ENCODE measurements at regions not wholly inside any gene's neighbourhood (a gene's known extent, or its start where the extent isn't known, plus 50 kb on each side); places are given as distances from the start of the nearest gene placed in this dataset.

DNA sequence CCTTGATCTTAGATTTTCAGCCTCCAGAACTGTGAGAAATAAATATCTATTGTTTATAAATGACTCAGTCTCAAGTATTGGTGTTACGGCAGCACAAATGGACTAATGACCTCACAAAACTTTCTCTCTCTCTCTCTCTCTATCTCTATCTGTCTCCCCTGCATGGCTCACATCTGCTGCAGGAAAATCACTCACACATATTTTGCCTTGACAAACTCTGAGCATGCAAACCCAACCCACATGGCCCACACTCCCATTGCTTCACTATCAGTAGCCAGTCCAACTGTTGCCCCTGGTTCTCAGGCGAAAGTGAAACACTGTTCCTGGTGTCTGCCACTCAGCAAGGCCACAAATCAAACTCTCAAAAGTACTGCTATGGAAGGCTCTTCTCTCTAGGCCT, 66.4 kb upstream of the PIK3R1 start:
- Histone ChIP-seq H3K9me2 (ENCODE audit: insufficient read depth) (no peaks in the 10 kb centered on the region), H3K36me3 (ENCODE audit: control insufficient read depth in 1 of 2, insufficient read depth in 2 of 2, low read length in 2 of 2) (no peaks in the 10 kb centered on the region), H2AFZ (ENCODE audit: low read depth, low read length, poor library complexity, severe bottlenecking) (no peak overlapping the region), H3K4me2 (ENCODE audit: low read length) (no peak overlapping the region), H3K9ac (ENCODE audit: low read length) (no peak overlapping the region), H3K27me3 (ENCODE audit: insufficient read depth, low read length) (no peaks in the 10 kb centered on the region), H3K4me1 (ENCODE audit: control insufficient read depth in 1 of 2, insufficient read depth in 2 of 2, low read length in 2 of 2) (no peaks in the 10 kb centered on the region), H3K79me2 (ENCODE audit: insufficient read depth, low read length) (no peaks in the 10 kb centered on the region), H4K20me1 (ENCODE audit: insufficient read depth) (no peaks in the 10 kb centered on the region), H3K9me3 (ENCODE audit: control insufficient read depth in 1 of 2, insufficient read depth in 1 of 2, low read depth in 1 of 2, low read length in 2 of 2) (no peaks in the 10 kb centered on the region), H3K4me3 (replicated peaks in 1 of 2; ENCODE audit: low read depth in 1 of 2, low read length in 2 of 2) (no peak overlapping the region), H3K27ac (ENCODE audit: low read depth, low read length) (no peak overlapping the region)
- ChIA-PET POLR2A (no interaction called here), RAD21 (ENCODE audit: low non-redundant PET in 1 of 2, low total read pairs in 2 of 2, uncharacterized antibody in 2 of 2, unreplicated experiment in 2 of 2) (no interaction called here), CTCF (no interaction called here)
- no TSS peak for BruUV-seq (replicated peaks)
- intact Hi-C loops (cut with micrococcal nuclease) = no loop called here
- TF ChIP-seq ELF1 (IDR thresholded peaks at IDR 0.05; ENCODE audit: borderline replicate concordance, low read depth) (no peak), SIN3A (IDR thresholded peaks at IDR 0.05; ENCODE audit: low read depth) (no peak), JUND (IDR thresholded peaks at IDR 0.05) (no peak), SP1 (IDR thresholded peaks at IDR 0.05; ENCODE audit: low read depth) (no peak), POLR2AphosphoS5 (IDR thresholded peaks at IDR 0.05; ENCODE audit: low read depth, low read length) (no peak), CEBPB (IDR thresholded peaks at IDR 0.05; ENCODE audit: low read depth) (no peak), ZFX (IDR thresholded peaks at IDR 0.05) (no peak), YY1 (IDR thresholded peaks at IDR 0.05; ENCODE audit: extremely low read depth, insufficient replicate concordance, low read depth, low read length) (no peak), TCF7L2 (IDR thresholded peaks at IDR 0.05; ENCODE audit: borderline replicate concordance, extremely low read depth, insufficient read depth, insufficient read length) (no peak), CBX3 (IDR thresholded peaks at IDR 0.05; ENCODE audit: low read depth) (no peak), EZH2 (IDR thresholded peaks at IDR 0.05) (no peak)
- TF ChIP-seq, protein P1, sequence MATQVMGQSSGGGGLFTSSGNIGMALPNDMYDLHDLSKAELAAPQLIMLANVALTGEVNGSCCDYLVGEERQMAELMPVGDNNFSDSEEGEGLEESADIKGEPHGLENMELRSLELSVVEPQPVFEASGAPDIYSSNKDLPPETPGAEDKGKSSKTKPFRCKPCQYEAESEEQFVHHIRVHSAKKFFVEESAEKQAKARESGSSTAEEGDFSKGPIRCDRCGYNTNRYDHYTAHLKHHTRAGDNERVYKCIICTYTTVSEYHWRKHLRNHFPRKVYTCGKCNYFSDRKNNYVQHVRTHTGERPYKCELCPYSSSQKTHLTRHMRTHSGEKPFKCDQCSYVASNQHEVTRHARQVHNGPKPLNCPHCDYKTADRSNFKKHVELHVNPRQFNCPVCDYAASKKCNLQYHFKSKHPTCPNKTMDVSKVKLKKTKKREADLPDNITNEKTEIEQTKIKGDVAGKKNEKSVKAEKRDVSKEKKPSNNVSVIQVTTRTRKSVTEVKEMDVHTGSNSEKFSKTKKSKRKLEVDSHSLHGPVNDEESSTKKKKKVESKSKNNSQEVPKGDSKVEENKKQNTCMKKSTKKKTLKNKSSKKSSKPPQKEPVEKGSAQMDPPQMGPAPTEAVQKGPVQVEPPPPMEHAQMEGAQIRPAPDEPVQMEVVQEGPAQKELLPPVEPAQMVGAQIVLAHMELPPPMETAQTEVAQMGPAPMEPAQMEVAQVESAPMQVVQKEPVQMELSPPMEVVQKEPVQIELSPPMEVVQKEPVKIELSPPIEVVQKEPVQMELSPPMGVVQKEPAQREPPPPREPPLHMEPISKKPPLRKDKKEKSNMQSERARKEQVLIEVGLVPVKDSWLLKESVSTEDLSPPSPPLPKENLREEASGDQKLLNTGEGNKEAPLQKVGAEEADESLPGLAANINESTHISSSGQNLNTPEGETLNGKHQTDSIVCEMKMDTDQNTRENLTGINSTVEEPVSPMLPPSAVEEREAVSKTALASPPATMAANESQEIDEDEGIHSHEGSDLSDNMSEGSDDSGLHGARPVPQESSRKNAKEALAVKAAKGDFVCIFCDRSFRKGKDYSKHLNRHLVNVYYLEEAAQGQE (IDR thresholded peaks at IDR 0.05; ENCODE audit: low read depth) = no peak
- TF ChIP-seq, protein P2, sequence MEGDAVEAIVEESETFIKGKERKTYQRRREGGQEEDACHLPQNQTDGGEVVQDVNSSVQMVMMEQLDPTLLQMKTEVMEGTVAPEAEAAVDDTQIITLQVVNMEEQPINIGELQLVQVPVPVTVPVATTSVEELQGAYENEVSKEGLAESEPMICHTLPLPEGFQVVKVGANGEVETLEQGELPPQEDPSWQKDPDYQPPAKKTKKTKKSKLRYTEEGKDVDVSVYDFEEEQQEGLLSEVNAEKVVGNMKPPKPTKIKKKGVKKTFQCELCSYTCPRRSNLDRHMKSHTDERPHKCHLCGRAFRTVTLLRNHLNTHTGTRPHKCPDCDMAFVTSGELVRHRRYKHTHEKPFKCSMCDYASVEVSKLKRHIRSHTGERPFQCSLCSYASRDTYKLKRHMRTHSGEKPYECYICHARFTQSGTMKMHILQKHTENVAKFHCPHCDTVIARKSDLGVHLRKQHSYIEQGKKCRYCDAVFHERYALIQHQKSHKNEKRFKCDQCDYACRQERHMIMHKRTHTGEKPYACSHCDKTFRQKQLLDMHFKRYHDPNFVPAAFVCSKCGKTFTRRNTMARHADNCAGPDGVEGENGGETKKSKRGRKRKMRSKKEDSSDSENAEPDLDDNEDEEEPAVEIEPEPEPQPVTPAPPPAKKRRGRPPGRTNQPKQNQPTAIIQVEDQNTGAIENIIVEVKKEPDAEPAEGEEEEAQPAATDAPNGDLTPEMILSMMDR (IDR thresholded peaks at IDR 0.05 in 2 of 3, conservative IDR thresholded peaks at IDR 0.05 in 1 of 3; ENCODE audit: borderline replicate concordance in 1 of 3, insufficient read depth in 1 of 3, low read depth in 2 of 3, low read length in 2 of 3) = no peak
- ATAC-seq = no peak
- DNase-seq (ENCODE audit: low read depth, low spot score) = no peak
